ENCODE measurements at regions not wholly inside any gene's neighbourhood (a gene's known extent, or its start where the extent isn't known, plus 50 kb on each side); places are given as distances from the start of the nearest gene placed in this dataset.
"Not testable (repeated sequence)": the region's sequence is repeated elsewhere in the genome, so short reads cannot be mapped to it uniquely, and the experiment has no call there.

GRCh38 chr15:62218841-62219240 lies 53.8 kb upstream of the C2CD4B start:
- DNase-seq, result no peak

GRCh38 chr15:62219799-62220198 lies 54.7 kb upstream of the C2CD4B start:
- no peak for DNase-seq

- no peak for DNase-seq
Observed at GRCh38 chr15:62223020-62223419, 57.9 kb upstream of the C2CD4B start.

- DNase-seq, result no peak
Observed at GRCh38 chr15:62228604-62229003, 63.5 kb upstream of the C2CD4B start.

GRCh38 chr15:62231856-62232255 lies 66.8 kb upstream of the C2CD4B start:
- DNase-seq, result no peak

GRCh38 chr15:62240121-62241096 lies 75.3 kb upstream of the C2CD4B start:
- DNase-seq, result no peak

- no peak for DNase-seq
Observed at GRCh38 chr15:62241135-62241770, 76.2 kb upstream of the C2CD4B start.

- peak; percentile 43 for DNase-seq
Observed at GRCh38 chr15:62242999-62243398, 77.9 kb upstream of the C2CD4B start.

GRCh38 chr15:62244762-62245161 lies 79.7 kb upstream of the C2CD4B start:
- no peak for DNase-seq

- DNase-seq, result no peak
Observed at GRCh38 chr15:62248277-62248984, 83.3 kb upstream of the C2CD4B start.

- DNase-seq, result no peak
Observed at GRCh38 chr15:62249501-62249900, 84.4 kb upstream of the C2CD4B start.

GRCh38 chr15:62250186-62250585 lies 85.1 kb upstream of the C2CD4B start:
- no peak for DNase-seq

GRCh38 chr15:62250978-62251377 lies 85.9 kb upstream of the C2CD4B start:
- no peak for DNase-seq

- no peak for DNase-seq
Observed at GRCh38 chr15:62253294-62253693, 88.2 kb upstream of the C2CD4B start.

GRCh38 chr15:62254137-62254934 lies 89.3 kb upstream of the C2CD4B start:
- peak; percentile 61 for DNase-seq

GRCh38 chr15:62256430-62256829 lies 91.3 kb upstream of the C2CD4B start:
- not testable (repeated sequence) for DNase-seq

GRCh38 chr15:62257996-62258521 lies 93.0 kb upstream of the C2CD4B start:
- DNase-seq, result no peak

GRCh38 chr15:62262305-62262941 lies 97.3 kb upstream of the C2CD4B start:
- no peak for DNase-seq

- DNase-seq, result no peak
Observed at GRCh38 chr15:62264196-62264595, 99.1 kb upstream of the C2CD4B start.

- no peak for DNase-seq
Observed at GRCh38 chr15:62269504-62269903, 104.4 kb upstream of the C2CD4B start.

- DNase-seq, result no peak
Observed at GRCh38 chr15:62270216-62270921, 105.3 kb upstream of the C2CD4B start.

All from NCI-H345 (cell line).